Left renal cortex interstitium (tissue), 4 donors: ENCODE measurements at regions not wholly inside any gene's neighbourhood (a gene's known extent, or its start where the extent isn't known, plus 50 kb on each side); places are given as distances from the start of the nearest gene placed in this dataset.

Experiments used
- DNase-seq, 4 donors: peaks; one replicate each; pipeline ENCODE4 v3.0.0-alpha.2; 2013; ENCODE audit warnings: low read depth in 4 of 4, low spot score in 2 of 4, missing footprints in 1 of 4

- no peak for DNase-seq
Observed at GRCh38 chr2:8086796-8087479, 594.9 kb upstream of the ID2 start.

- no peak for DNase-seq
Observed at GRCh38 chr2:8087480-8087840, 594.4 kb upstream of the ID2 start.

DNA sequence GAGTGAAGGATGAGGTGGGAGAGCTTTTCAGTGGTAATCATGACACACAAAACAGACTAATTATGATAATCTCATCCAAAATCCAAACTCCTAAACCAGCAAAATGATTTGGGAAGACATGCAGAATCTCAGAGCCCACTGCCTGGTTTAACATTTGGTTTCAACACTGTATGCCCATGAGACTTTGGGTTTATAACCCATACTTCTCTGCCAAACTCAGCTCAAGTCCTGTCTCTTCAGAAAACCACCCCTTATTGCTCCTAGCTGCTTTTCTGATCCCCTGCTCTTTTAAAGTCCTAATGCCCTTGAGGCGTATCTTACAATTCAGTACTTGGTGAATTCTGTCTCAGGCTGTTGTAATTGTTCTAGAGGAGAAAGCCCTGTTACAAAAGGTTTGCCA lies 593.0 kb upstream of the ID2 start:
- no peak for DNase-seq

- no peak for DNase-seq
Observed at GRCh38 chr2:8089596-8089995, 592.3 kb upstream of the ID2 start.

DNA sequence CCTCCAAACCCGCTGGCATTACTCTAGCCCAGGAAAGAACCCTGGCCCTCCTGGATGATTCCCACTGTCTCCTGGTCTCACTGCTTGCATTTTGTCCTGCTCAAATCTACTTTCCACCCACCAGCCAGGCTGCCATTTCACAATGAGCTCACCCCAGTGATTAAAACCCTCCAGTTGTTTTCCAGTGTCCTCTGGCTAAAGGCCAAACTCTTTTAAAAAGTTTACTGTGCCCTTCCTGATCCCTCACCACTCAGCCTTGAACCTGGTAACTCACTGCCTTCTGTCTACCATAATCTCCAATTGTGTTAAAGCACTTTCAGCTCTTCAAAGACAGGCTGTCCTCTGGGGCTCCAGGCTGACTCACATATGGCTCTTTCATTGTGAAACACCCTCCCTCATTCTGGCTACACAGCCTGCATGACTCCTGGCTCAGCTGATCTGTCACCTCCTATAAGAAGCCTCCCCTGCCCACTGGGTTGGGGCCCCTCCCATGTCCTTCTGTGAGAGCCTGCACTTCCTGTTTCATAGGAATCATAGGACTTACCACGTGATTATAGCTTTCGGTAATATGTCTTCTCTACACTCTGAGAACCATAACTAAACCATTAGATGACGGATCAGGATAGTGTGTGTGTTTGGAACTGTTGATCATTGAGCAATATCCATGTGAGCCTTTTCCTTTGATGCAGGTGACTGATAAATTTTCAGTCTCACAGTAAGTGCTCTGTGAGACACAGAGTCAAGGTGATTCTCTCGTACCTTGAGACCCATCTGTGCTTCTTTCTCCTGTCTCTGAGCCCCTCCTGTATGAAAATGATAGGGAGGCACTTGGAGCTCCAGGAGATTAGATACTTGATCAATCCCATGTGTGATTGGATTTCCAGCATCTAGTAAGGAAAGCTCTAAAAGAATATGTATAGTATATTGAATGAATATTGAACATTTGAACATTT lies 590.8 kb upstream of the ID2 start:
- DNase-seq = no peak

GRCh38 chr2:8094526-8094925 lies 587.3 kb upstream of the ID2 start:
- no peak for DNase-seq

DNA sequence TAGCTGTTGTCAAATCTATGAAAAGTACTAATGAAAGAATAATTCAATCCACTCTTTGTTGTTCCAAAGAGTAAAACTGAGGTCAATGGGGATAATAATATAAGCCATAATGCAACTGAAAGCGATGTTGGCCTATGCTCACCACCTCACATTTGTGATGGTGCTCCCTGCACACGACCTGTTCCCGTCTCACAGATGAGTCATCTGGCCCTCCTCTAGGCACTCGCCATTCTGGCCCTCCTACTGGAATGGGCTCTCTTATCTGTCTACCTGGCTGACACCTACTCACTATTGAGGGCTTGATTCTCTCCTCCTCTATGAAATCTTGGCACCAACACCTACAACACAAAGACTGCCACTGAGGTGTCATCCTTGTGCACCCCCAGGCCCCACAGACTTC lies 585.9 kb upstream of the ID2 start:
- no peak for DNase-seq

DNA sequence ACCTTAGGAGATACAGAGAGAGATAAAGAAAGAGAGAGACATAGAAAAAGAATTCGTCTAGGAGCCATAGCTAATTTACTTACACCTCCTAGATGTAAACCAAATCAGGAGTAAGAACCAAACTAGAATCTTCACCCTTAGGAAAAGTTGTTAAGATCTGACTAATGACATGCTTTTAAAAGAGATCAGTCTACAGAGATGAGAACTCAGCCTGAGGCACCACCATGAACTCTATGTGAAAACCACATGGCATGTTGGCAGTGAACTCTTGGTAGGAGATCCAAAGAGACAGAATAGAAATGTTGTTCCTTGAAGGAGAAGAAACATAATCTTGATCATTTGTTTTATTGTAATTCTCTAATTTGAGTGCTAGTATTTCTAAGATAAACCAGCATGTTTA lies 585.4 kb upstream of the ID2 start:
- no peak for DNase-seq

- no peak for DNase-seq
Observed at GRCh38 chr2:8098476-8099266, 583.2 kb upstream of the ID2 start.

- no peak for DNase-seq
Observed at GRCh38 chr2:8099267-8099582, 582.6 kb upstream of the ID2 start.

GRCh38 chr2:8101614-8102277 lies 580.1 kb upstream of the ID2 start:
- no peak for DNase-seq

DNA sequence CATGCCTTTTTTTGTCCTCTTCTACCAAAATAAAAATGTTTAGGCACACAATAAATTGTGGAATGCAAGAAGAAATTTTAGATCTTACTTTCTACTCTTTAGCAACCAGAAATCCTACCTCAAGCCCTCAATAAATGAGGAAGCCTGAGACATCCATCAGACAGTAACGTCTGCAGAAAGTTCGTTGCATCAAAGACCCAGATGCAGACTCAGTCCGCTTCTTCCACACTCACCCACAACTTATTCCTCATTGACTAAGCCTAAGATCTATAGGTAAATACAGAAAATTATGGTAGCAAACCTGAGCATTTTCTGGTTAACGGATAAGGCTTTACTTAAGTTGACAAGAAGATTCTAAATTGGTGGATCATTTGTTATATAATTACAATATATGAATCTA lies 579.4 kb upstream of the ID2 start:
- no peak for DNase-seq

- DNase-seq = no peak
Observed at GRCh38 chr2:8103085-8103708, 578.7 kb upstream of the ID2 start.

DNA sequence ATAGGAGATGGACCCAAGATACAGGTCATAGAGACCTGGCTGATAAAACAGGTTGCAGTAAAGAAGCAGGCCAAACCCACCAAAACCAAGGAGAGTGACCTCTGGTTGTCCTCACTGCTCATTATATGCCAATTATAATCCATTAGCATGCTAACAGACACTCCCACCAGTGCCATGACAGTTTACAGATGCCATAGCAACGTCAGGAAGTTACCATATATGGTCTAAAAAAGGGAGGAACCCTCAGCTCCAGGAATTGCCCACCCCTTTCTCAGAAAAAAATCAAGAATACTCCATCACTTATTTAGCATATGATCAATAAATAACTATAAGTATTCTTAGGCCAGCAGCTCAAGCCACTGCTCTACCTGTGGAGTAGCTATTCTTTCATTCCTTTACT lies 574.7 kb upstream of the ID2 start:
- no peak for DNase-seq

- no peak for DNase-seq
Observed at GRCh38 chr2:8107621-8108378, 574.1 kb upstream of the ID2 start.

- DNase-seq = no peak
Observed at GRCh38 chr2:8110716-8111115, 571.1 kb upstream of the ID2 start.

DNA sequence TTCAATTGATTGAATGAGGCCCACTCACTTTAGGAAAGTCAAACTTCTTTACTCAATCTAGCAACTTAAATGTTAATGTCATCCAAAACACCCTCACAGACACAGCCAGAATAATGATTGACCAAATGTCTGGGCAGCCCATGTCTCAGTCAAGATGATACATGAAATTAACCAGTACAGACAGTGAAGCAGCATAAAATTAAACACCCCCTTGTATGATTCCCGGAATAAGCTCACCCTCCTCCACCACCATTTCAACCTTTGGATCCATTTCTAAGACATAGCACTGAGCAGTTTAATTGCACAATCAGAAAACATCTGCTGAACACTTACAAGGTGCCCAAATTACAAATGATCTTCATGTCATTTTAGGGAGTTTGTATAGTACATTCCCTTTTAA lies 570.7 kb upstream of the ID2 start:
- DNase-seq = no peak

- no peak for DNase-seq
Observed at GRCh38 chr2:8115456-8115855, 566.4 kb upstream of the ID2 start.

GRCh38 chr2:8115966-8116365 lies 565.9 kb upstream of the ID2 start:
- DNase-seq = no peak

- DNase-seq = no peak
Observed at GRCh38 chr2:8116661-8117060, 565.2 kb upstream of the ID2 start.
